Liver (tissue), 8 donors: ENCODE measurements at regions not wholly inside any gene's neighbourhood (a gene's known extent, or its start where the extent isn't known, plus 50 kb on each side); places are given as distances from the start of the nearest gene placed in this dataset.

ENCODE experiments used
- DNase-seq: peaks from one replicate; pipeline ENCODE4 v3.0.0-alpha.2; 2017; ENCODE audit warnings: low spot score
- H3K27ac ChIP-seq, 2 donors: one replicate each; pipeline ENCODE4 v1.7.0; 2013; ENCODE audit warnings: inconsistent platforms in 2 of 2, low read length in 2 of 2, control low read depth in 1 of 2, low read depth in 1 of 2, mild to moderate bottlenecking in 1 of 2
- H3K27me3 ChIP-seq, 4 donors: one replicate each; pipeline versions ENCODE4 v1.6.1 to v1.7.0; 2013; ENCODE audit warnings: low read length in 3 of 4, inconsistent platforms in 1 of 4, mild to moderate bottlenecking in 1 of 4, moderate library complexity in 1 of 4; ENCODE audit not compliant: control insufficient read depth in 4 of 4, insufficient read depth in 4 of 4
- H3K36me3 ChIP-seq, 4 donors: one replicate each; pipeline versions ENCODE4 v1.6.1 to v1.7.0; 2013; ENCODE audit warnings: low read length in 3 of 4, mild to moderate bottlenecking in 3 of 4, low read depth in 1 of 4, moderate library complexity in 1 of 4; ENCODE audit not compliant: control insufficient read depth in 4 of 4, insufficient read depth in 3 of 4
- H3K4me1 ChIP-seq, 4 donors: one replicate each; pipeline versions ENCODE4 v1.6.1 to v1.7.0; 2013; ENCODE audit warnings: low read length in 3 of 4, mild to moderate bottlenecking in 3 of 4, moderate library complexity in 1 of 4; ENCODE audit not compliant: control insufficient read depth in 4 of 4, insufficient read depth in 4 of 4
- H3K4me3 ChIP-seq, 3 donors: one replicate each; pipeline versions ENCODE4 v1.6.1 to v1.7.0; 2013; ENCODE audit warnings: low read length in 3 of 3, control low read depth in 1 of 3, low read depth in 1 of 3, mild to moderate bottlenecking in 1 of 3
- H3K9ac ChIP-seq, 2 donors: one replicate each; pipeline ENCODE4 v1.7.0; 2013; ENCODE audit warnings: low read length in 2 of 2, mild to moderate bottlenecking in 2 of 2, moderate library complexity in 2 of 2, control low read depth in 1 of 2, low read depth in 1 of 2
- H3K9me3 ChIP-seq, 4 donors: one replicate each; pipeline versions ENCODE4 v1.6.1 to v1.7.0; 2013; ENCODE audit warnings: low read length in 3 of 4; ENCODE audit not compliant: control insufficient read depth in 4 of 4
- EGR1 ChIP-seq, 2 donors: IDR thresholded peaks; 2 replicates each; pipeline ENCODE4 v1.6.1; 2016 to 2018; ENCODE audit warnings: antibody characterized with exemption in 2 of 2, low read depth in 2 of 2
- FOXA1 ChIP-seq: IDR thresholded peaks from 2 replicates; pipeline ENCODE4 v1.6.1; 2016; ENCODE audit warnings: antibody characterized with exemption
- FOXA2 ChIP-seq: IDR thresholded peaks from 2 replicates; pipeline ENCODE4 v1.6.1; 2016; ENCODE audit warnings: antibody characterized with exemption
- GABPA ChIP-seq, 2 donors: IDR thresholded peaks in 1 of 2; conservative IDR thresholded peaks in 1 of 2; 2 replicates each; pipeline ENCODE4 v1.6.1; 2016; ENCODE audit warnings: antibody characterized with exemption in 2 of 2, mild to moderate bottlenecking in 1 of 2, moderate library complexity in 1 of 2
- HNF4G ChIP-seq: IDR thresholded peaks from 2 replicates; pipeline ENCODE4 v1.6.1; 2016; ENCODE audit warnings: antibody characterized with exemption
- NR2F2 ChIP-seq: IDR thresholded peaks from 2 replicates; pipeline ENCODE4 v1.6.1; 2016; ENCODE audit warnings: antibody characterized with exemption
- RXRA ChIP-seq, 2 donors: IDR thresholded peaks; 2 replicates each; pipeline ENCODE4 v1.6.1; 2017 to 2018; ENCODE audit warnings: antibody characterized with exemption in 2 of 2, mild to moderate bottlenecking in 1 of 2
- SP1 ChIP-seq: IDR thresholded peaks from 2 replicates; pipeline ENCODE4 v1.6.1; 2018; ENCODE audit warnings: antibody characterized with exemption, mild to moderate bottlenecking
- TAF1 ChIP-seq: conservative IDR thresholded peaks from 2 replicates; pipeline ENCODE4 v1.6.1; 2016; ENCODE audit warnings: antibody characterized with exemption, mild to moderate bottlenecking
- YY1 ChIP-seq: IDR thresholded peaks from 2 replicates; pipeline ENCODE4 v1.6.1; 2016; ENCODE audit warnings: antibody characterized with exemption, mild to moderate bottlenecking
- WGBS: extraction: QIAGEN DNeasy Blood & Tissue Kit; methylation state at CpG from one replicate; pipeline ENCODE4 v1.1.7; 2013; 5-methylcytosine and 5-hydroxymethylcytosine counted together
- TF ChIP-seq, protein P1 (sequence below): IDR thresholded peaks from 2 replicates; pipeline ENCODE4 v1.6.1; 2016; ENCODE audit warnings: antibody characterized with exemption, mild to moderate bottlenecking
- TF ChIP-seq, protein P2 (sequence below): IDR thresholded peaks from 2 replicates; pipeline ENCODE4 v1.6.1; 2016; ENCODE audit warnings: antibody characterized with exemption
- TF ChIP-seq, protein P3 (sequence below): fragments of 150-350 bp; IDR thresholded peaks from 2 replicates; pipeline ENCODE4 v1.5.1; 2017; ENCODE audit warnings: improper control_type of control experiment, low read depth, low read length; ENCODE audit not compliant: missing input control
- TF ChIP-seq, protein P4 (sequence below): IDR thresholded peaks from 2 replicates; pipeline ENCODE4 v1.6.1; 2016; ENCODE audit warnings: antibody characterized with exemption
- TF ChIP-seq, protein P5 (sequence below): IDR thresholded peaks from 2 replicates; pipeline ENCODE4 v1.6.1; 2016; ENCODE audit warnings: antibody characterized with exemption
- donor health status: healthy.
- donor health status: healthy.
- donor health status: healthy.
- donor health status: healthy.
- donor health status: healthy.

DNA sequence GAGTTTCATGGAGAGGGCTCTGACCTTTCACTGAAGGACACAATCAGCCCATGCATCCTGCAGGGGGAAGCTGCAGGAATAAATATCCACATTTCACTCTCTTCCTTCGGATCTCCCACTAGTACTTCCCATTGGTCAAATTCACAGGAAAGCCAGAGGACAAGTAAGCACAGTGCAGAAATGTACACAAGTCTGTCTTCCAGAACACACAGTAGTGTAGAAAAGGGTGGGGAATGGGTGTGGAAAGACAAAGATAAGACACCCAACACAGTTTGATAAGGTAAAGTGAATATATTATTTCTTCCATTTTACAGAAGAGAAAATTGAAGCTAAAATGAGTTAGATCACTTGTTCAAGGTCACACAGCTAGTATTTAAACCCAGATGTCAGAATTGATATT lies 81.1 kb upstream of the PCDH19 start (continued):
- TF ChIP-seq, protein P1, sequence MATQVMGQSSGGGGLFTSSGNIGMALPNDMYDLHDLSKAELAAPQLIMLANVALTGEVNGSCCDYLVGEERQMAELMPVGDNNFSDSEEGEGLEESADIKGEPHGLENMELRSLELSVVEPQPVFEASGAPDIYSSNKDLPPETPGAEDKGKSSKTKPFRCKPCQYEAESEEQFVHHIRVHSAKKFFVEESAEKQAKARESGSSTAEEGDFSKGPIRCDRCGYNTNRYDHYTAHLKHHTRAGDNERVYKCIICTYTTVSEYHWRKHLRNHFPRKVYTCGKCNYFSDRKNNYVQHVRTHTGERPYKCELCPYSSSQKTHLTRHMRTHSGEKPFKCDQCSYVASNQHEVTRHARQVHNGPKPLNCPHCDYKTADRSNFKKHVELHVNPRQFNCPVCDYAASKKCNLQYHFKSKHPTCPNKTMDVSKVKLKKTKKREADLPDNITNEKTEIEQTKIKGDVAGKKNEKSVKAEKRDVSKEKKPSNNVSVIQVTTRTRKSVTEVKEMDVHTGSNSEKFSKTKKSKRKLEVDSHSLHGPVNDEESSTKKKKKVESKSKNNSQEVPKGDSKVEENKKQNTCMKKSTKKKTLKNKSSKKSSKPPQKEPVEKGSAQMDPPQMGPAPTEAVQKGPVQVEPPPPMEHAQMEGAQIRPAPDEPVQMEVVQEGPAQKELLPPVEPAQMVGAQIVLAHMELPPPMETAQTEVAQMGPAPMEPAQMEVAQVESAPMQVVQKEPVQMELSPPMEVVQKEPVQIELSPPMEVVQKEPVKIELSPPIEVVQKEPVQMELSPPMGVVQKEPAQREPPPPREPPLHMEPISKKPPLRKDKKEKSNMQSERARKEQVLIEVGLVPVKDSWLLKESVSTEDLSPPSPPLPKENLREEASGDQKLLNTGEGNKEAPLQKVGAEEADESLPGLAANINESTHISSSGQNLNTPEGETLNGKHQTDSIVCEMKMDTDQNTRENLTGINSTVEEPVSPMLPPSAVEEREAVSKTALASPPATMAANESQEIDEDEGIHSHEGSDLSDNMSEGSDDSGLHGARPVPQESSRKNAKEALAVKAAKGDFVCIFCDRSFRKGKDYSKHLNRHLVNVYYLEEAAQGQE, result no peak

DNA sequence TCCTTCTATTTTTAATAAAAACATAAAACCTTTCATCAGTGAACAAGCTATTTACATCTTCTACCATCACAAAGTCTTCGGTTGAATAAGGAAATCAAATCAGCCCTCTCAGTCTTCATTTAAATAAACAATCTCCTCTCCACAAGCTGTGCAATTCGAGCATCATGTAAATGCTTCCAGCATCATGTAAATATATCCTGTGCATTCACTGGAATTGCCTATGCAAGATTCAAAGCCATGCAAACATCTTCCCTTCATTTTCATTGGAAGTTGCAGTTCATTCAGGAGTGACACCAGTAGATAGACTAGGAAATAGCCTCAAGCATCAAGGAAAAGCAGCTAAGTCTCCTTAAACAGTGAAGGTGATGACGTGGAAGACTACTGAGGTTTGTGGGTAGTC lies 77.7 kb upstream of the PCDH19 start:
- no peak overlapping the region for H3K27ac ChIP-seq
- no peak for DNase-seq
- H3K27me3 ChIP-seq, result peaks cover 0 to 7% (median 0%) of the 10 kb centered on the region in 4 donors
- no peak overlapping the region for H3K9ac ChIP-seq
- TF ChIP-seq YY1 (no peak), NR2F2 (no peak), FOXA2 (no peak)
- TF ChIP-seq, protein P2, sequence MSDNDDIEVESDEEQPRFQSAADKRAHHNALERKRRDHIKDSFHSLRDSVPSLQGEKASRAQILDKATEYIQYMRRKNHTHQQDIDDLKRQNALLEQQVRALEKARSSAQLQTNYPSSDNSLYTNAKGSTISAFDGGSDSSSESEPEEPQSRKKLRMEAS, result no peak
- TF ChIP-seq, protein P3, sequence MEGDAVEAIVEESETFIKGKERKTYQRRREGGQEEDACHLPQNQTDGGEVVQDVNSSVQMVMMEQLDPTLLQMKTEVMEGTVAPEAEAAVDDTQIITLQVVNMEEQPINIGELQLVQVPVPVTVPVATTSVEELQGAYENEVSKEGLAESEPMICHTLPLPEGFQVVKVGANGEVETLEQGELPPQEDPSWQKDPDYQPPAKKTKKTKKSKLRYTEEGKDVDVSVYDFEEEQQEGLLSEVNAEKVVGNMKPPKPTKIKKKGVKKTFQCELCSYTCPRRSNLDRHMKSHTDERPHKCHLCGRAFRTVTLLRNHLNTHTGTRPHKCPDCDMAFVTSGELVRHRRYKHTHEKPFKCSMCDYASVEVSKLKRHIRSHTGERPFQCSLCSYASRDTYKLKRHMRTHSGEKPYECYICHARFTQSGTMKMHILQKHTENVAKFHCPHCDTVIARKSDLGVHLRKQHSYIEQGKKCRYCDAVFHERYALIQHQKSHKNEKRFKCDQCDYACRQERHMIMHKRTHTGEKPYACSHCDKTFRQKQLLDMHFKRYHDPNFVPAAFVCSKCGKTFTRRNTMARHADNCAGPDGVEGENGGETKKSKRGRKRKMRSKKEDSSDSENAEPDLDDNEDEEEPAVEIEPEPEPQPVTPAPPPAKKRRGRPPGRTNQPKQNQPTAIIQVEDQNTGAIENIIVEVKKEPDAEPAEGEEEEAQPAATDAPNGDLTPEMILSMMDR, result no peak
- 74% methylated on average over 3 of the region's 3 CpGs for WGBS
- H3K36me3 ChIP-seq, result no peaks in the 10 kb centered on the region
- no peak overlapping the region for H3K4me3 ChIP-seq
- no peaks in the 10 kb centered on the region for H3K4me1 ChIP-seq
- H3K9me3 ChIP-seq, result no peaks in the 10 kb centered on the region

DNA sequence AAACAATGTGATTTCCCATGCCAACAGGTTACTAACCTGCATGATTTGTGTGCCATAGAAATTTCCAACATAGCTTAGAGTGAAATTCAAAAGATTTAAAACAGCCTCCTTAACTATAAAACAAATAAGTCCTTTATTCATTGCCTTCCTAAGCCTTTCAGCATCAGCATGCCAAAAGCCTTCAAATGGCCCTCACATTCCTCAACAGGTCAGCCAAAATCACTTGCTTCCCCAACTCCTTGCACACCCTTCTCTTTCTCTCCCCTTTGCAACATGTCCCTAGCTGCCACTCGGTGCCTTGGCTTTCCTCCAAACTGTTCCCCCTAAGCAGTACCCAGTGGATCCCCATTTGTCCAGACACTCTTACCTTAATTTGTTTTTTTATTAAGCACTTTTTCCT lies 74.9 kb upstream of the PCDH19 start:
- TF ChIP-seq, protein P2, result no peak
- TF ChIP-seq TAF1, result no peak
- TF ChIP-seq SP1, result no peak
- TF ChIP-seq FOXA2, result no peak
- TF ChIP-seq, protein P4, sequence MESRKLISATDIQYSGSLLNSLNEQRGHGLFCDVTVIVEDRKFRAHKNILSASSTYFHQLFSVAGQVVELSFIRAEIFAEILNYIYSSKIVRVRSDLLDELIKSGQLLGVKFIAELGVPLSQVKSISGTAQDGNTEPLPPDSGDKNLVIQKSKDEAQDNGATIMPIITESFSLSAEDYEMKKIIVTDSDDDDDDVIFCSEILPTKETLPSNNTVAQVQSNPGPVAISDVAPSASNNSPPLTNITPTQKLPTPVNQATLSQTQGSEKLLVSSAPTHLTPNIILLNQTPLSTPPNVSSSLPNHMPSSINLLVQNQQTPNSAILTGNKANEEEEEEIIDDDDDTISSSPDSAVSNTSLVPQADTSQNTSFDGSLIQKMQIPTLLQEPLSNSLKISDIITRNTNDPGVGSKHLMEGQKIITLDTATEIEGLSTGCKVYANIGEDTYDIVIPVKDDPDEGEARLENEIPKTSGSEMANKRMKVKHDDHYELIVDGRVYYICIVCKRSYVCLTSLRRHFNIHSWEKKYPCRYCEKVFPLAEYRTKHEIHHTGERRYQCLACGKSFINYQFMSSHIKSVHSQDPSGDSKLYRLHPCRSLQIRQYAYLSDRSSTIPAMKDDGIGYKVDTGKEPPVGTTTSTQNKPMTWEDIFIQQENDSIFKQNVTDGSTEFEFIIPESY, result no peak
- TF ChIP-seq, protein P3, result no peak
- TF ChIP-seq, protein P1, result no peak
- TF ChIP-seq, protein P5, sequence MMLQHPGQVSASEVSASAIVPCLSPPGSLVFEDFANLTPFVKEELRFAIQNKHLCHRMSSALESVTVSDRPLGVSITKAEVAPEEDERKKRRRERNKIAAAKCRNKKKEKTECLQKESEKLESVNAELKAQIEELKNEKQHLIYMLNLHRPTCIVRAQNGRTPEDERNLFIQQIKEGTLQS, result no peak
- TF ChIP-seq NR2F2, result no peak
- no peak for TF ChIP-seq FOXA1
- TF ChIP-seq EGR1 (IDR thresholded peaks at IDR 0.05; ENCODE audit: low read depth in 2 of 2), result no peak
- no peak for TF ChIP-seq HNF4G
- TF ChIP-seq YY1, result no peak
- no peak for TF ChIP-seq GABPA (IDR thresholded peaks at IDR 0.05 in 1 of 2, conservative IDR thresholded peaks at IDR 0.05 in 1 of 2)
- no peak for TF ChIP-seq RXRA (IDR thresholded peaks at IDR 0.05)
- H3K9me3 ChIP-seq, result no peaks in the 10 kb centered on the region
- no peaks in the 10 kb centered on the region for H3K4me1 ChIP-seq
- WGBS, result 72% methylated on average over 1 of the region's 1 CpG
- peaks cover 0 to 2% (median 0%) of the 10 kb centered on the region in 4 donors for H3K27me3 ChIP-seq
- no peaks in the 10 kb centered on the region for H3K36me3 ChIP-seq
- H3K9ac ChIP-seq, result no peak overlapping the region
- H3K4me3 ChIP-seq, result no peak overlapping the region
- H3K27ac ChIP-seq, result no peak overlapping the region
- no peak for DNase-seq
